ENCODE measurements at regions not wholly inside any gene's neighbourhood (a gene's known extent, or its start where the extent isn't known, plus 50 kb on each side); places are given as distances from the start of the nearest gene placed in this dataset.
"Not testable (repeated sequence)": the region's sequence is repeated elsewhere in the genome, so short reads cannot be mapped to it uniquely, and the experiment has no call there.

DNA sequence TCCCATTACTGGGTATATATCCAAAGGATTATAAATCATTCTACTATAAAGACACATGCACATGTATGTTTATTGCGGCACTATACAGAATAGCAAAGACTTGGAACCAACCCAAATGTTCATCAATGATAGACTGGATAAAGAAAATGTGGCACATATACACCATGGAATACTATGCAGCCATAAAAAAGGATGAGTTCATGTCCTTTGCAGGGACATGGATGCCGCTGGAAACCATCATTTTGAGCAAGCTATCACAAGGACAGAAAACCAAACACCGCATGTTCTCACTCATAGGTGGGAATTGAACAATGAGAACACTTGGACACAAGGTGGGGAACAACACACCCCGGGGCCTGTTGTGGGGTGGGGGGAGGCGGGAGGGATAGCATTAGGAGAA, 57.0 kb upstream of the NEUROD1 start:
- not testable (repeated sequence) for FAIRE-seq

DNA sequence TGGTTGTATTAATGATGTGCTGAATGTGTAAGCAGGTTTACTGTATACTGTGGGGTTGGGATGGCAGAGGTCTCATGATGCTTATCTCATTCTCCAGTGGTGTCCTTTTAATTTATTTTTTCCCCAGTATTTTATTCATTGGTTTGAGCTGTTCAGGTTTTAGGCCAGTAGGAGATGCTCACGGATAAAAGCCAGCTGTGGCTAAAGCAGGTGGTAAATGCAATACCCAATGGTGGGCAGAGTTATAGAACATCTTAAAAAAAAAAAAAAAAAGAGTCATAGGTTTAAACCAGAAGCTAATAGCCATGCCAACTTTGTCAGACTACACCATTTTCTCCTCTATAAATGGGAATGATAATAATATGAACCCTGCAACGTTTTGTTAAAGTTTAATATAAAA, 57.8 kb upstream of the NEUROD1 start:
- FAIRE-seq: no peak

DNA sequence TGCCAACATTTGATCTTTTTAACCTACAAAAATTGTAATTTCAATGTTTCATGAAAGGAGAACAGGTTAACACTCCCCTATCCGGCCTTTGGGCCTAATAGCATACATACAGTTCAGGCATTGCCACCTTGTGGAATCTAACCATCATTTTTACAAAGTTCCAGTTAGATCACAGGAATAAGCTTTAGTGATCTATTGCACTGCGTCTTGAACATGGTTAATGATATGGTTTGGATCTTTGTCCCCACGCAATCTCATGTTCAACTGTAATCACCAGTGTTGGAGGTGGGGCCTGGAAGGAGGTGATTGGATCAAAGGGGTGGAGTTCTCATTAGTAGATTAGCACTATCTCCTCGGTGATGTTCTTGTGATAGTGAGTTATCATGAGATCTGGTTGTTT, 58.2 kb upstream of the NEUROD1 start:
- no peak for FAIRE-seq

DNA sequence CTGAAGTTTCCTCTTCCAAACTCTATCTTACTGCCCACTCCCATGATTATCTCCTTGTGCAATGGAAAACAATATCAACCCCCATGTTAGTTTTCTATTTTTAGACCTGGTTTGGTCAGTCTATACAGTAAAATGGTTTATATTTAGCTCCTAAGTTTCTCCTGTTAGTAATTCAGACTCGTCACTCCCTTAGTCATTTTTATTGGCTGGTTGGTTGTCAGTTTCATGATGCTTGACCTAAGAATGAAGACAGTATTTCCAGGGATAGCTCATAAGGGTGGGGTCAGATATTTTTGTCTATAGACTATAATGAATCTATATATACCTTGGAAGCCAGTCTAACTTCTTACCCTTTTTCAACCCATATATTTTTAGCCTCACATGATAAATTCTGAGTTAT, 61.4 kb upstream of the NEUROD1 start:
- no peak for FAIRE-seq

DNA sequence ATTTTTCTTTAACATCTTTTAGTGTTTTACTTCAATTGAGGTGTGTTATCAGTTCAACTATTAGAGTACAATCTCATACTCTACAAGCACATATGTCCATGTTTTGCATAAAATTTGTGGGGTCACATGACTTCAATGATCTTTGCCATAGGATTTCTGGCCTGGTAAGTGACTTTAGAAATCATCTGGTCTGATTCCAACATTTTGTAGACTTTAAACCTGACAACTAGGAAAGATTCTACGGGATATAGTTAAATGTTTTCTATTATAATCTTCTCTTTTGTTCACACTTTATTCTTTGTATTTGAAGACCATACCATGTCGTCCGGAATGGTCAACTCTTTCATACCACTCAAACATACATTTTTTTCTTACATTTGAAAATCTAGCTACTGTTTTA, 62.0 kb upstream of the NEUROD1 start:
- FAIRE-seq: no peak

DNA sequence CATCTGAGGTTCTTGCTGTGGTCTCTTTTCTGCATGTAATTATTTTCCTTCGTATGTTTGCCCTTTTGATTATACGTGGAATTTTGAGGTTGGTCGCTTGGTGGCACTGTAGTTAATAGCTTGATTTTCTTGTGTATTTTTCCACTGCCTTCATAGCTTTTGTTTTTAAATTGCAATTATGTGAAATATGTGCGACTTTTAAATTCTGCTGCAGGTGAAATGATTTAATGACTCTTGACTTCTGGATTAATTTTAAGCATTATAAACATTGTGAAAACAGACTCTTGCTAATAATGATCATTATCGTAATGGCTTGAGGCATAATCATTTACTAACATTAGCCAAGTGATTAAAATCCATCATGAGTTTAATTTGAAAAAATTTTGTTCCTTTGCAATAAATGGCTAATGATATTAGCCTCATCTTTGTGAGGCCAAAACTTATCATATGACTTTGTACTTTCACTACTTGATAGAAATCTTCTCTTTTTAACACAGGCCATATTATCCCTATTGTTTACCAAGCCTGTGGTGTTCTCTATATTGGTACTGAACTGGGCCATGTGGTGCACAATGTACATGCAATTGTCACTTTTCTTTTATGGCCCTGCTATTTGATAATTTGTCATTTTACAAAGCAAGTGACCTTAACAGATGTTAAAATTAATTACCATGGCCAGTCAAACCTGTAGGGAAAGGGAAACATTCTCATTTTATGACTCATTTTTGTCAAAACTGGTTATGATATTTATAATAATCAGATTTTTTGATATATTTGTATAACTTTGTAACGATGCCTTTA, 62.8 kb upstream of the NEUROD1 start:
- FAIRE-seq: peak; percentile 22

DNA sequence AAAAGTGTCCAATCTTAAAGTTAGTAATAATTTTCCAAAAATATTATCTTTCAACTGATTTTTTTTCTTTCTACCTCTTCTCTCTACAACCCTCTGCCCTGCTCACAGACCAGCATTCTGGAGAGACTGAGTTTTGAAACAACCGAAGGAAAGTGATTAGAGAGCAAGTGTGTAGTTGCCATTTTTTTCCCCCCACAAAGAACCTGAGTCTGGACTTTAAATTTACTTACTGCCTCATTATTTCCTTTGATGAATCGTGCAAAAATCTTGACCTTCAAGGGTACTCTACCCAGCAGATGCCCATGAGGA, 63.4 kb upstream of the NEUROD1 start:
- no peak for FAIRE-seq

DNA sequence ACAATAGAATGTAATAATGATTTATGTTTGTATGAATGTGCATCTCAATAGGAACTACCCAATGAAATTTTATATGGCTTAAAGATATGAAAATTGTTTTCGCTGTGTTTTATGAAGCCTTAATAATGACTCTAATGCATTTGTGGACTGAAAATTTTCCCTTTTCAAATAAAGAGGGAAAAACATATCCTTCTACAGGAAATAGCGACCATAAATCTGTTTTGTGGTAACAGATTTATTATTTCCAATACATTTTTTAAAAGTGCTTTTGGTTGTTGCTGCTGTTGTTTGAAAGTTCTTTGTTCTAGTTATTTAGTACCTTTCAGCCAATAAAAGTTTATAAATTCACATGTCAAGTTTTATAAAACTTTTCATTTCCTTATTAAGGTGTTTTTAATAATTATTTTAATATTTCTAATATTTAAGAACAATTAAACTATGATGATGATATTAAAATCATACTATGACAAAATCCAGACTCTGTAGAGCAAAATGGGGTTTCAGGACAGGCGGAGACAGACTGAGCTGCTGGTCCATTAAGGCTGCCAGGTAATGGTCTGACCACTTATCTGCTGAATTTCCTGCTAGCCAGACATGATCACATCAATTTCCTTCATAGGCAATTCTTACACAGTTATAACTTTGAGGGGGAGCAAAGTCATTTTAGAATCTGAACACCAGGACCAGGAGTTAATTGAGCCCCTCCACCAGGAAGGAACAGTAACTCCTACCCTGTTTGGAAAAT, 65.7 kb upstream of the NEUROD1 start:
- FAIRE-seq: no peak

DNA sequence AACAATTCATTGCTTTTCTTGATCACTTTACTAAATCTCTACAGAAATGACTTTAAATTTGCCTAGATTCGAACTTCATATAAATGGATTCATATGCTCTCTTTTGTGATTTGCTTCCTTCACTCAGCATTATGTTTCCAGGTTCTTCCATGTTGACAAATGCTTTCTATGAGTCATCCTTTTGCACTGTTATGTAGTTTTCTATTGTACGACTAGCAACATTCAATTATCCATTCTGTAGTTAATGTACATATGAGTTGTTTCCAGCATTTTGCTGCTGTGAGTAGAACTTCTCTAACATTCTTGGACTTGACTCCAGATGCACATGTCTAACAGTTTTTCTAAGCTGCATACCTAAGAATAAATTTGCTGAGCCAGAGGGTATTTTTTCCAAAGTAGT, 66.5 kb upstream of the NEUROD1 start:
- FAIRE-seq: no peak

DNA sequence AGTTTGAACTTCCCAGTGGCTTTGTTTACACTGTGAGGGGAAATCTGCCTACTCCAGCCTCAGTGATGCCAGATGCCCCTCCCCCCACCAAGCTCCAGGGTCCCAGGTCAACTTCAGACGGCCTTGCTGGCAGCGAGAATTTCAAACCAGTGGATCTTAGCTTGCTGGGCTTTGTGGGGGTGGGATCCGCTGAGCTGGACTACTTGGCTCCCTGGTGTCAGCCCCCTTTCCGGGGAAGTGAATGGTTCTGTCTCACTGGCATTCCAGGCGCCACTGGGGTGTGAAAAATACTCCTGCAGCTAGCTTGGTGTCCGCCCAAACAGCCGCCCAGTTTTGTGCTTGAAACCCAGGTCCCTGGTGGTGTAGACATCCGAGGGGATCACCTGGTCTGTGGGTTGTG, 70.0 kb upstream of the NEUROD1 start:
- no peak for FAIRE-seq

DNA sequence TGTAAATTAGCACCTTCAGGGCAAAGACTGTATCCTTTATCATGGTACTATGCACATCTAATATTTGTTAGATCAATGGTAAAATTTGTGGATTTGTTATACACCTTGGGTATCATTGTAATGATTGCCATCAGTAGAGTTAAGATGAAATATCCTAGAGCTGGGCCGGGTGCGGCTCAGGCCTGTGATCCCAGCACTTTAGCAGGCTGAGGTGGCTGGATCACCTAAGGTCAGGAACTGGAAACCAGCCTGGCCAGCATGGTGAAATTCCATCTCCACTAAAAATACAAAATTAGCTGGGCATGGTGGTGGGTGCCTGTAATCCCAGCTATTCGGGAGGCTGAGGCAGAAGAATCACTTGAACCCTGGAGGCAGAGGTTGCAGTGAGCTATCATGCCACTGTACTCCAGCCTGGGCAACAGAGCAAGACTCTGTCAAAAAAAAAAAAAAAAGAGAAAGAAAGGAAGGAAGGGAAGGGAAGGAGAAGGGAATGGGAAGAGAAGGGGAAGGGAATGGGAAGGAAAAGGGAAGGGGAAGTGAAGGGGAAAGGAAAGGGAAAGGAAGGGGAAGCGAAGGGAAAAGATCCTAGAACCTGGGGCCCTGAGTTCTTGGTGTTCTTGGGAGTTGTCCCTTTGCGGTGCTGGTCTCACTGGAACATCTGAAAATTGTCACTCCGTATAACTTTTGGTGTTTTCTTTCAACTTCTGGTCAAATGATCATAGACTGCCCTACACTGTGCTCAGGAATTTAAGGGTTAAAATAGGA, 71.1 kb upstream of the NEUROD1 start:
- FAIRE-seq: no peak

DNA sequence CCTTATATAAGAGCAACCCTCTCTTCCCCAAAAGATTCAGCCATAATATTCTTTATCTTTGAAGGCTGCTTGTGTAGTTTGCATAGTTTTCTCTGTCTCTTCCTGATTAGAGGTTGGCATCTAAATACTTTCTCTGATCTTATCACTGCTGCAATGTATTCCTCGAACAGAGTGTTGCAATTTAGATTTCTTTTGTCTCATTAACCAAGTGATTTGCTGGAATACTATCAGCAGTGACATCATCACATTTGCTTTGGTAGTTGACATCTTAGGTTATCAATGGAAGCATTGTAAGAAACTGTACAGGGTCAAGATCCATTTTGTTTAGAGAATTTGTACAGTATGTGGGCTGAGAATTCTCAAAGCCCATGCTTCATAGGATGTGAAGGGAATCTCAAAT, 72.0 kb upstream of the NEUROD1 start:
- FAIRE-seq: no peak

DNA sequence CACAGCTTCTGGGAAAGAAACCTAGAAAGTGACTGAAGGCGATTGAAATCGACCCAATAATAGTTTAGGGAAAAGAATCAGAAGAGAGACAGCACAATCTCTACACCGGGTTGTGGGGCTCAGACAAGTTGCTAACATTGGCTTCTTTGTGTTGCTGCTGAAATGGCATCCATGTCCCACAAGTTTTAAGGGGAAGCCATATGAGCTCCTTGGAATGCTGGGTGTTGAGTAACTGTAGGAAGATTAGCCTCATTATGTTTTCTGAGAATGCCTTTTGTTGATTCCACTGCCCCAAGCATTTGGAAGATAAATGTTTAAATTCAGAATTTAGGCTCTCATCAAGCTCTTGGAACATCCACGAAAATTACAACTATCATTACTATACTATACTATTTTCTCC, 73.4 kb upstream of the NEUROD1 start:
- no peak for FAIRE-seq

DNA sequence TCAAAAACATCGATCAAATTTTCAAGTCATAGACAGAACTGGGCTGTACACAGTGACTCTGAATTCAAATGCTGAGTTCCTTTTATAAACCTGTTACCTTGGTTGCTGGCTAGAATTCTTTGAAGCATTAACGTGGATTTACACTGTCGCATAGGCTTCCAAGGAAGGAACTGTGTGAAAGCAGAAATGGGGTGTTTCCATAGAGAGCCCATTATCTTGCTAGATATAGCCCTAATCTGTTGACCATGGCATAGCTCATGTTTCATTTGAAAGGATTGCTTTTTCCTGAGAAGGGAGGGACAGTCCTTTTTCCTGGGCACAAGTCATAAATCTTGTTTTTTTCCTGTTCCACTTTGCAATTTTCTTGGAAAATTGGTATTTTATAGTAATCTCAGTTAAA, 73.8 kb upstream of the NEUROD1 start:
- FAIRE-seq: no peak

DNA sequence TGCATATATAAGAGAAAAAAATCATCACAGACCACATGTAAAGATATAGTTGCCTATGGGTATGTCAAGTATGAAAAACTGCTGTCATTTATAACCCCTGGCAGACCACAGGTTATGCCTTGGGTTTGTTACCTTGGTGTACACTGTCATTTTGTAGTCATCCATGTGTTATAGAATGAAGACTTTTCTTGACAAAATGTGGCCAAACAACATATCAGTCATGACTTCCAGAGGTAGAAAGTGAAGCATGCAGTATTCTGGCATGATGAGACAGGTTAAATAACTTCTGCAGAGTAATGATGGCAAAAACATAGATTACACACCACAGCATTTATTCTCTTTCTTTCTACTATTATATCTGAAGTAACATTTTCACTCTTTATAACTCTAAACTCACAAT, 74.9 kb upstream of the NEUROD1 start:
- no peak for FAIRE-seq

DNA sequence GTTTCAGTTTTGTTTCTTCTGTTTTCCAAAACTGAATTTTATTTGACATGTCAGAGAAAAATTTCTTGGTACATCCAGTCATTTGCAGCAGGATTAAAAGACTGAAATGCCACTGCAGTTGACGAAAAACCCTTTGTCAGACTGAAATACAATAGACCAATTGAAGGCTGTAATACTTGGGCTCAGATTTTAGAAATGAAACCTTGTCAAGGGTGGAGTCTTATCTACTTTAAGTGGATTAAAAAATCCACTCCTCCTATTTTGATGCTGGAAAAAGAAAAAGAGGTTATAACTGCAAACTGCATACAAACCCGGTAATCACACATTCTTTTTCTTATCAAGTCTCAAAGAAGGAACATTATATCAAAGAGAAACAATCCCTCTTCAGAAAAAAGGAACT, 80.2 kb upstream of the NEUROD1 start:
- FAIRE-seq: no peak

DNA sequence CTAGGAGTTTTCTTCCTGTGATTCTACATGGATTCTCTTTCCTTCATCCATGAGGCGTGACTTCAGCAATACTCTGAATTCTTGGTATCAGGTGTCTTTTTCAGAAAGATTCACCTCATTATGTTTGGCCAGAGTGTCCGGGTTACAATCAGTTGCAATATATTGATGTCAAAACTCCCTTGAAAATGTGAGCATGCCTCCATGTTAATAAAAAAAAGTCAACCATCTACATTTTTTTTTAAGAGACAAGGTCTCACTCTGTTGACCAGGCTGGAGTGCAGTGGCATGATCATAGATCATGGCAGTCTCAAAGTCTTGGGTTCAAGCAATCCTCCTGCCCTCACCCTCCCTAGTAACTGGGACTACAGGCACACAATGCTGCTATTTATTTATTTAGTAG, 80.9 kb upstream of the NEUROD1 start:
- FAIRE-seq: no peak

DNA sequence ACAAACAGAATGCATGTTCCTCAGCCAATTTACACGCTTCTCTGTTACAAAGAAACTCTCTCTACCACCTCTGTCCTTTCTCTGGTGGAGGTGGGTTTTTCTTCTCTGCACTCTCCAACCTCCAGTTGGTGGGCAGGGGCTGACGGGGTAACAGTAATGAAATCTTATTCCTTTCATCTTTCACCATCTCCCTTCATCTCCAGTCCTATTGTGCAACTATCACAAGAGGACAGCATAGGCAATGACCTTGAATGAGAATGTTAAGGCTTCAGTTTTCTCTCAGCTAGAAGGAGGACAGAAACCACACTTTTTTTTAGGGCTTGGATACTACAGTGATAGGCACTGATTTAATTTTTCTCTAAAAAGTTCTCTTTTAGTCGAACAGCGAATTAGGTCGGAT, 81.7 kb upstream of the NEUROD1 start:
- FAIRE-seq: no peak

DNA sequence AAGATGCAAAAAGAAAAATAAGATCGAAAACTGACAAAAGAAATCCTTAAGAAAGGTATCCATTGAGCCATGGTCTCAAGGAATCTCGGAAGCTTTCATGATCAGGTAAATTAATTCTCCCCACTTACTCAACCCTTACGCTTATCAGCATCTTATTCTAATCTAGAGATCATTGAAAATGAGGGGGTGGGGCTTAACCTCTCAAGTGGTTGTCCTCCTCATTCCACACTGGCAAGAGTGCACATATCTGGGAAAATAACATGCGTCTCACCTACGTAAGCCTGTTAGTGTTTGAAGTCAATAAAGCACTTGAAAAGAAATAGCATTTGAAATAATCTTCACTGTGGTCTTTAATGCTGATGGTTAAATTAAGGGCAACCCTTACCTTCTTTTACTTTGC, 82.5 kb upstream of the NEUROD1 start:
- no peak for FAIRE-seq

DNA sequence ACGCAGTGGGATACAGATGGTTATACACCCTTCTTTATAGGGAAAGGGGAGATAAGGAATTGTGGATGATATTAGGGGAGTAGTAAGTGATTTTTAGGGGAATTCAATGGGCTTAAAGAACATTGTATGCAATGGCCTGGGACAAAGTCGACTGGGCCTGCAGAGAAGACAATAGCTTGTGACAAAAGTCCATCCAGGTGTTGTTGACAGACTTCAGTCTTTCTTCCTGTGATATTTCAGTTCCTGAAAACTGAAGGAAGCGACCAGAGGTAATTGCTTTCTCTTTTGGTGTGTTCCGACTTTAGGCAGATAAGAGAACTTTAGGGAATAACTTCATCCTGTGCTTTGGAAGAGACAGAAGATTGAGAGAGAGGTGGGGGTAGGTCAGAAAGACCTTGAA, 83.1 kb upstream of the NEUROD1 start:
- no peak for FAIRE-seq

DNA sequence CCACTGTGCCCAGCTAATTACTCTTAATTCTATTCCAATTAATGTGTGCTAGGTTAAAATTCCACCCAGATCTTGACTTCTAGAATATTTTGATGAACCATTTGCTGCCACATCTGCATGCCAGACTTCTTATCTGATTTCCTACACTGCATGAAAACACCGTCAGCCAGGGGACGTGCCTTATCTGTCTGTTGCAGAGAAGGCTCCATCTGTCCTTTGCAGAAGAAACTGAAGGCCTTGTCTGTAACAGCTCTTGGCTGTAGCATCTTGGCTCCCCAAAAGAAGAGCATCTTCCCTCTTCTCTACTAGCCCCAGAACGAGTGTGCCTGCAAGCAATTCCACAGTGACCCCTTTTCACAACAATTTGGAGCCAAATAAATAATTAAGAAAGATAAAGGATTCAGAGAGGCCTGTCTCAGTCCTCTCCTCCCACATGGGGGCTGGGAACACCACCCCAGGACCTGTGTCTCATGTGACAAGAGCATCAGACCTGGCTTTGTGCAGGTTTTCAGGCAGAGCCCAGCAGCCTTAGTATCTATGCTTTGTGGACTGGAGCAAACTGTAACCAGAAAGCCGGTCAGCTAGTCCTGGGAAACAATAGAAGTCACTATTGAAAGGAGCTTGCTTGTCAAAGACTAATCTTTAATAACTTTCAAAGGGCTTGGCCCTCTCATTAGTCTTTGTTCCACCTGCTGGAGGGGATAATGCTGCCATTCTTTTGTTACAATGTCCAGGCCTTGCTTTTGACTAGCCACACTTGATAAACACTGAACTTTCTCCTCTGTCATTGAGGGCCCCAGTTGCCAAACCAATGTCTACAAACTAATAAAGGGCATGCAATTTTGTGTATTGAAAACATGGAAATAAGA, 84.0 kb upstream of the NEUROD1 start:
- no peak for FAIRE-seq

DNA sequence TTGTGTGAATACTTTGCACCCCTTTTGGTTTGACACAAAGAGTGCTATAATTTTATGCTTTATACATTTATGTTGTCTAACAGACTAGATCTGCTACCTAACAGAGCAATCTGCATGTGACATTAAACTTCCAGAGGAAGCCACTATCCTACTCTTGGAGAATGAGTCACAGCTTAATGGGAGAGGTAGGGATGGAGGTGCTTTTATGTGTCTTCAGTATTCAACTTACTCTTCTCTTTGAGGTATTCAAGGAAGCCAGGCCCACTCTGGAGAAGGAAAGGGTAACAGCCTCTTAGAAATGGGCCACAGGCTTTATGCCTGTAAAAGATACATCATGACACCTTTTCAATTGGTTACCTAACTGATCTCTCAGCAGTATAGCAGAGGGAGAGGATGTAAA, 85.8 kb upstream of the NEUROD1 start:
- no peak for FAIRE-seq

DNA sequence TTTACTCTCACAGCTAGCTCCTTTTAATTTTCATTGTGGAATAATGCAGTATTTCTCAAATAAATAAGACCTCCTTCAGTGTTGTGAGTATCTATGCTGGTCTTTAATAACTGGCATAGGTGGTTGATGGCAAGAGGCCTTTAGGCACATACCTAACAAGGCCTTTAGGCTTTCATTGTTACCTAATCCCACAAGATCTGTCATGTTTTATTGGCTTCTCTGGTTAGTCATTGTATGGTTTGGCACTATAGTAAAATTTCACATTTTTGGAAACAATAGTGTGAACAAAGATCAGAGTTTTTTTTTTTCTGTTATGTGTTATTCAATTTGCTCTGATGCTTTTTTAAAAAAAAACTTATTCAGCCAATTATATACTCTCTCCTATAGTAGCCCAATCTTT, 89.8 kb upstream of the NEUROD1 start:
- FAIRE-seq: no peak
